ENCODE measurements at regions not wholly inside any gene's neighbourhood (a gene's known extent, or its start where the extent isn't known, plus 50 kb on each side); places are given as distances from the start of the nearest gene placed in this dataset.

- no peak for DNase-seq (ENCODE audit: low spot score)
- POLR2A ChIA-PET (ENCODE audit: low non-redundant PET): no interaction called here
- H3K27ac ChIP-seq: no peak overlapping the region
- TF ChIP-seq CTCF (conservative IDR thresholded peaks at IDR 0.05; ENCODE audit: low read depth): no peak
- CTCF ChIA-PET: interaction anchor here (0.6 kb wide), 2 partner anchors 74 to 159 kb away, joined by 3 read pairs; no protein-coding TSS in a partner anchor
Observed at GRCh38 chr17:77869665-77870132, 88.8 kb upstream of the TNRC6C start.

GRCh38 chr17:77872199-77872598, 86.3 kb upstream of the TNRC6C start:
- DNase-seq (ENCODE audit: low spot score): no peak
- ChIA-PET CTCF (no interaction called here), POLR2A (ENCODE audit: low non-redundant PET) (no interaction called here)
- TF ChIP-seq CTCF (conservative IDR thresholded peaks at IDR 0.05; ENCODE audit: low read depth): no peak
- no peak overlapping the region for H3K27ac ChIP-seq

GRCh38 chr17:77872714-77873499, 85.6 kb upstream of the TNRC6C start:
- H3K27ac ChIP-seq: no peak overlapping the region
- TF ChIP-seq CTCF (conservative IDR thresholded peaks at IDR 0.05; ENCODE audit: low read depth): no peak
- POLR2A ChIA-PET (ENCODE audit: low non-redundant PET): no interaction called here
- no peak for DNase-seq (ENCODE audit: low spot score)
- CTCF ChIA-PET: interaction anchor here (0.5 kb wide), 1 partner anchor 944 kb away, joined by 5 read pairs; no protein-coding TSS in a partner anchor

GRCh38 chr17:77873500-77874302, 84.8 kb upstream of the TNRC6C start:
- no peak overlapping the region for H3K27ac ChIP-seq
- TF ChIP-seq CTCF (conservative IDR thresholded peaks at IDR 0.05; ENCODE audit: low read depth): no peak
- CTCF ChIA-PET: interaction anchor here (0.5 kb wide), 1 partner anchor 945 kb away, joined by 5 read pairs; no protein-coding TSS in a partner anchor
- POLR2A ChIA-PET (ENCODE audit: low non-redundant PET): no interaction called here
- no peak for DNase-seq (ENCODE audit: low spot score)

GRCh38 chr17:77874303-77875050, 84.0 kb upstream of the TNRC6C start:
- no peak for TF ChIP-seq CTCF (conservative IDR thresholded peaks at IDR 0.05; ENCODE audit: low read depth)

More at GRCh38 chr17:77874303-77875050, 84.0 kb upstream of the TNRC6C start:
- CTCF ChIA-PET: no interaction called here
- POLR2A ChIA-PET (ENCODE audit: low non-redundant PET): no interaction called here
- no peak overlapping the region for H3K27ac ChIP-seq
- DNase-seq (ENCODE audit: low spot score): no peak
